PC-3 (cell line): ENCODE measurements at regions not wholly inside any gene's neighbourhood (a gene's known extent, or its start where the extent isn't known, plus 50 kb on each side); places are given as distances from the start of the nearest gene placed in this dataset.

ENCODE experiments used
- ATAC-seq: fragments of 200-7000 bp; cut with Tn5 transposase; 2 replicates; pipeline ENCODE4 v1.9.1; 2020; ENCODE audit warnings: mild to moderate bottlenecking, moderate library complexity
- BruUV-seq: library from RNA; stranded (reverse); fragments of 400-500 nt; replicated peaks from 2 replicates; lab custom pipeline; 2021; lab: Mats Ljungman, UMichigan
- CTCF ChIA-PET: fragments of 300-600 bp; sonication (Branson Sonifier 250); formaldehyde crosslinking; loops from one replicate; lab custom pipeline; 2022; ENCODE audit warnings: antibody characterized with exemption; lab: Charles Lee
- POLR2A ChIA-PET: fragments of 300-600 bp; sonication (Branson Sonifier 250); formaldehyde crosslinking; loops from one replicate; lab custom pipeline; 2022; ENCODE audit warnings: antibody characterized with exemption; ENCODE audit not compliant: unreplicated experiment; lab: Charles Lee
- DNase-seq: peaks from one replicate; pipeline ENCODE4 v3.0.0-alpha.2; 2015
- H2AFZ ChIP-seq: fragments of 300-600 bp; sonication (generic); 2 replicates; pipeline ENCODE4 v1.6.0; 2016; ENCODE audit warnings: antibody characterized with exemption, low read length
- H3F3A ChIP-seq: fragments of 300-600 bp; sonication (generic); one replicate; pipeline ENCODE4 v1.6.0; 2017; ENCODE audit warnings: antibody characterized with exemption, low read length, control low read depth, mild to moderate bottlenecking; ENCODE audit not compliant: unreplicated experiment
- H3K27ac ChIP-seq: fragments of 300-600 bp; sonication (generic); 2 replicates; pipeline ENCODE4 v1.5.1; 2016; ENCODE audit warnings: mild to moderate bottlenecking, low read length
- H3K27me3 ChIP-seq: fragments of 300-600 bp; sonication (generic); 2 replicates; pipeline ENCODE4 v1.6.1; 2016; ENCODE audit warnings: low read length, mixed read lengths
- H3K36me3 ChIP-seq: fragments of 300-600 bp; sonication (generic); 2 replicates; pipeline ENCODE4 v1.6.1; 2016; ENCODE audit warnings: low read depth, mixed run types, low read length, mixed read lengths
- H3K4me1 ChIP-seq: fragments of 300-600 bp; sonication (generic); 2 replicates; pipeline ENCODE4 v1.5.1; 2016; ENCODE audit warnings: low read length; ENCODE audit not compliant: insufficient read depth
- H3K4me2 ChIP-seq: fragments of 300-600 bp; sonication (generic); 2 replicates; pipeline ENCODE4 v1.6.0; 2016; ENCODE audit warnings: low read length
- H3K4me3 ChIP-seq: fragments of 300-600 bp; sonication (generic); 2 replicates; pipeline ENCODE4 v1.5.1; 2016; ENCODE audit warnings: mild to moderate bottlenecking, low read length, mixed read lengths
- H3K79me2 ChIP-seq: fragments of 300-600 bp; sonication (generic); 2 replicates; pipeline ENCODE4 v1.6.1; 2017; ENCODE audit warnings: low read length, mixed read lengths
- H3K9ac ChIP-seq: fragments of 300-600 bp; sonication (generic); 2 replicates; pipeline ENCODE4 v1.6.0; 2016; ENCODE audit warnings: mild to moderate bottlenecking, low read length
- H3K9me2 ChIP-seq: fragments of 300-600 bp; sonication (generic); replicated peaks from 2 replicates; pipeline ENCODE4 v1.6.1; 2016; ENCODE audit warnings: mixed run types, low read length, mixed read lengths
- H3K9me3 ChIP-seq: fragments of 300-600 bp; sonication (generic); 2 replicates; pipeline ENCODE4 v1.6.1; 2016; ENCODE audit warnings: low read length, mixed read lengths
- H4K20me1 ChIP-seq: fragments of 300-600 bp; sonication (generic); 2 replicates; pipeline ENCODE4 v1.6.1; 2016; ENCODE audit warnings: low read length, mixed read lengths
- CTCF ChIP-seq: fragments of 300-600 bp; sonication (generic); conservative IDR thresholded peaks from 2 replicates; pipeline ENCODE4 v1.5.1; 2017; ENCODE audit warnings: antibody characterized with exemption, low read depth, mild to moderate bottlenecking, low read length
- EZH2 ChIP-seq: fragments of 300-600 bp; sonication (generic); IDR thresholded peaks from one replicate; pipeline ENCODE4 v1.6.1; 2017; ENCODE audit warnings: antibody characterized with exemption, mild to moderate bottlenecking, low read length; ENCODE audit not compliant: unreplicated experiment
- EZH2phosphoT487 ChIP-seq: fragments of 300-600 bp; sonication (generic); IDR thresholded peaks from 2 replicates; pipeline ENCODE4 v1.6.1; 2018; ENCODE audit warnings: mild to moderate bottlenecking, antibody characterized with exemption, low read length, borderline replicate concordance
- intact Hi-C: fragments of 100-400 bp; cut with micrococcal nuclease; formaldehyde crosslinking; loops from 2 replicates; pipeline ENCODE4 v1.9.0; 2023

GRCh38 chr10:77711683-77712049, 74.1 kb upstream of the KCNMA1 start:
- H3K9me2 ChIP-seq: no peaks in the 10 kb centered on the region
- no peak for TF ChIP-seq EZH2
- no peak overlapping the region for H3K27ac ChIP-seq
- no peaks in the 10 kb centered on the region for H3F3A ChIP-seq
- CTCF ChIA-PET: interaction anchor here (0.5 to 2.4 kb wide), 36 partner anchors 10 to 788 kb away, joined by 3 to 34 read pairs (median 4); partner anchors contain the start of gene KCNMA1
- ATAC-seq: peak; percentile 8
- H3K9me3 ChIP-seq: no peaks in the 10 kb centered on the region
- intact Hi-C loops: loop anchor here (1.0 to 5.0 kb wide), 5 partner anchors 67 to 546 kb away; no protein-coding TSS in a partner anchor
- peak overlapping the region; percentile 79 for H3K4me2 ChIP-seq
- H3K4me1 ChIP-seq: peaks cover 10% of the 10 kb centered on the region; the same call in 1 of the 2 replicates
- no peaks in the 10 kb centered on the region for H3K27me3 ChIP-seq
- H4K20me1 ChIP-seq: no peaks in the 10 kb centered on the region
- H2AFZ ChIP-seq: peak overlapping the region; percentile 84
- BruUV-seq: no TSS peak
- no peak overlapping the region for H3K9ac ChIP-seq
- POLR2A ChIA-PET: interaction anchor here (0.6 to 1.0 kb wide), 2 partner anchors 83 to 547 kb away, joined by 3 to 4 read pairs; no protein-coding TSS in a partner anchor
- no peaks in the 10 kb centered on the region for H3K36me3 ChIP-seq
- peak overlapping the region; percentile 57; the same call in 1 of the 2 replicates for H3K4me3 ChIP-seq
- H3K79me2 ChIP-seq: no peaks in the 10 kb centered on the region
- no peak for DNase-seq

GRCh38 chr10:77710759-77711682, 73.4 kb upstream of the KCNMA1 start:
- BruUV-seq: no TSS peak
- H3K79me2 ChIP-seq: no peaks in the 10 kb centered on the region
- DNase-seq: peak; percentile 97
- ChIA-PET POLR2A (interaction anchor here (1.0 kb wide), 1 partner anchor 546 kb away, joined by 3 read pairs; no protein-coding TSS in a partner anchor), CTCF (interaction anchor here (0.5 to 2.4 kb wide), 36 partner anchors 9 to 788 kb away, joined by 3 to 34 read pairs (median 4); partner anchors contain the start of gene KCNMA1)
- no peaks in the 10 kb centered on the region for H3K9me3 ChIP-seq
- no peak overlapping the region for H3K27ac ChIP-seq
- H3K4me1 ChIP-seq: peaks cover 10% of the 10 kb centered on the region; the same call in 1 of the 2 replicates
- peak; percentile 98 for ATAC-seq
- intact Hi-C loops: loop anchor here (1.0 to 5.0 kb wide), 5 partner anchors 67 to 546 kb away; no protein-coding TSS in a partner anchor
- H3F3A ChIP-seq: no peaks in the 10 kb centered on the region
- no peaks in the 10 kb centered on the region for H3K36me3 ChIP-seq
- peak; percentile 100 for TF ChIP-seq CTCF
- TF ChIP-seq EZH2: no peak
- no peaks in the 10 kb centered on the region for H3K27me3 ChIP-seq
- peak overlapping the region; percentile 57 for H3K4me3 ChIP-seq
- no peaks in the 10 kb centered on the region for H3K9me2 ChIP-seq
- no peaks in the 10 kb centered on the region for H4K20me1 ChIP-seq
- H2AFZ ChIP-seq: peak overlapping the region; percentile 84
- H3K9ac ChIP-seq: peak overlapping the region; percentile 21; the same call in 1 of the 2 replicates
- peak overlapping the region; percentile 79 for H3K4me2 ChIP-seq

- ChIA-PET CTCF (no interaction called here), POLR2A (no interaction called here)
- H3K9me3 ChIP-seq: no peaks in the 10 kb centered on the region
- no peak overlapping the region for H3K4me2 ChIP-seq
- H2AFZ ChIP-seq: no peak overlapping the region
- H3K36me3 ChIP-seq: no peaks in the 10 kb centered on the region
- ATAC-seq (no peak), DNase-seq (no peak)
- H3K27me3 ChIP-seq: no peaks in the 10 kb centered on the region
- no peak overlapping the region for H3K9ac ChIP-seq
- no peak overlapping the region for H3K4me3 ChIP-seq
- BruUV-seq: no TSS peak
- H3K9me2 ChIP-seq: no peaks in the 10 kb centered on the region
- intact Hi-C loops: loop anchor here (2.0 to 5.0 kb wide), 3 partner anchors 317 to 535 kb away; no protein-coding TSS in a partner anchor
- H4K20me1 ChIP-seq: no peaks in the 10 kb centered on the region
- peaks cover 10% of the 10 kb centered on the region; the same call in 1 of the 2 replicates for H3K4me1 ChIP-seq
- TF ChIP-seq EZH2phosphoT487 (no peak), CTCF (no peak), EZH2 (no peak)
- no peaks in the 10 kb centered on the region for H3F3A ChIP-seq
- H3K79me2 ChIP-seq: no peaks in the 10 kb centered on the region
- H3K27ac ChIP-seq: no peak overlapping the region
Observed at GRCh38 chr10:77710081-77710551, 72.5 kb upstream of the KCNMA1 start.
